ENCODE measurements at regions not wholly inside any gene's neighbourhood (a gene's known extent, or its start where the extent isn't known, plus 50 kb on each side); places are given as distances from the start of the nearest gene placed in this dataset.
A peak's percentile ranks its signal among the peaks of the same experiment; 100 is the strongest.

- DNase-seq (ENCODE audit: low read depth, low spot score): no peak
- in situ Hi-C loops (cut with HindIII; ENCODE audit: low sequenced_read_pairs): no loop called here
These were observed 50.0 kb upstream of the RNU6ATAC start for GRCh38 chr9:134214386-134214765.

GRCh38 chr9:134214766-134215419, 50.5 kb upstream of the RNU6ATAC start:
- in situ Hi-C loops (cut with HindIII; ENCODE audit: low sequenced_read_pairs): no loop called here
- H3K4me3 ChIP-seq (ENCODE audit: low read depth, low read length): no peak overlapping the region
- no peak for DNase-seq (ENCODE audit: low read depth, low spot score)
- TF ChIP-seq CTCF (IDR thresholded peaks at IDR 0.05; ENCODE audit: low read depth, low read length): no peak

More at GRCh38 chr9:134214386-134214765, 50.0 kb upstream of the RNU6ATAC start:
- TF ChIP-seq CTCF (IDR thresholded peaks at IDR 0.05; ENCODE audit: low read depth, low read length): no peak
- no peak overlapping the region for H3K4me3 ChIP-seq (ENCODE audit: low read depth, low read length)

GRCh38 chr9:134215420-134215698, 51.0 kb upstream of the RNU6ATAC start:
- no peak for DNase-seq (ENCODE audit: low read depth, low spot score)
- TF ChIP-seq CTCF (IDR thresholded peaks at IDR 0.05; ENCODE audit: low read depth, low read length): no peak
- in situ Hi-C loops (cut with HindIII; ENCODE audit: low sequenced_read_pairs): no loop called here
- no peak overlapping the region for H3K4me3 ChIP-seq (ENCODE audit: low read depth, low read length)

- in situ Hi-C loops (cut with HindIII; ENCODE audit: low sequenced_read_pairs): no loop called here
- TF ChIP-seq CTCF (IDR thresholded peaks at IDR 0.05; ENCODE audit: low read depth, low read length): no peak
- peak; percentile 55 for DNase-seq (ENCODE audit: low read depth, low spot score)
- no peak overlapping the region for H3K4me3 ChIP-seq (ENCODE audit: low read depth, low read length)
These were observed 51.5 kb upstream of the RNU6ATAC start for GRCh38 chr9:134215699-134216448.

GRCh38 chr9:134216449-134216951, 52.1 kb upstream of the RNU6ATAC start:
- in situ Hi-C loops (cut with HindIII; ENCODE audit: low sequenced_read_pairs): no loop called here
- no peak for DNase-seq (ENCODE audit: low read depth, low spot score)
- TF ChIP-seq CTCF (IDR thresholded peaks at IDR 0.05; ENCODE audit: low read depth, low read length): no peak
- H3K4me3 ChIP-seq (ENCODE audit: low read depth, low read length): no peak overlapping the region

GRCh38 chr9:134216961-134217360, 52.6 kb upstream of the RNU6ATAC start:
- H3K4me3 ChIP-seq (ENCODE audit: low read depth, low read length): no peak overlapping the region
- in situ Hi-C loops (cut with HindIII; ENCODE audit: low sequenced_read_pairs): no loop called here
- TF ChIP-seq CTCF (IDR thresholded peaks at IDR 0.05; ENCODE audit: low read depth, low read length): no peak
- no peak for DNase-seq (ENCODE audit: low read depth, low spot score)
